ENCODE measurements at regions not wholly inside any gene's neighbourhood (a gene's known extent, or its start where the extent isn't known, plus 50 kb on each side); places are given as distances from the start of the nearest gene placed in this dataset.

- no peak overlapping the region for H3K9ac ChIP-seq (ENCODE audit: low read length)
- H3K27ac ChIP-seq (ENCODE audit: low read length) = no peak overlapping the region
These were observed 441.5 kb downstream of the PDZRN4 start for GRCh38 chr12:41629611-41630010.

GRCh38 chr12:41627476-41627875 lies 439.4 kb downstream of the PDZRN4 start:
- H4K20me1 ChIP-seq (ENCODE audit: insufficient read depth) = no peaks in the 10 kb centered on the region
- no peak overlapping the region for H3K9ac ChIP-seq (ENCODE audit: low read length)
- no peak overlapping the region for H3K27ac ChIP-seq (ENCODE audit: low read length)
- H3K36me3 ChIP-seq (ENCODE audit: insufficient read depth, low read length) = no peaks in the 10 kb centered on the region
- no peak overlapping the region for H3K4me2 ChIP-seq (ENCODE audit: low read length)
- H3K9me2 ChIP-seq (ENCODE audit: insufficient read depth, low read length) = no peaks in the 10 kb centered on the region
- no peaks in the 10 kb centered on the region for H3K79me2 ChIP-seq (replicated peaks; ENCODE audit: insufficient read depth, low read length)
- no peak overlapping the region for H3K4me3 ChIP-seq (ENCODE audit: low read length)
- H2AFZ ChIP-seq (ENCODE audit: low read depth, low read length) = no peak overlapping the region
- H3F3A ChIP-seq (ENCODE audit: insufficient read depth, low read length, poor library complexity, severe bottlenecking) = no peaks in the 10 kb centered on the region
- TF ChIP-seq TAF1 (IDR thresholded peaks at IDR 0.05; ENCODE audit: low read depth) (no peak), EZH2 (IDR thresholded peaks at IDR 0.05; ENCODE audit: borderline replicate concordance, insufficient read depth, low read length, poor library complexity, severe bottlenecking) (no peak), REST (IDR thresholded peaks at IDR 0.05; ENCODE audit: borderline replicate concordance) (no peak), POLR2AphosphoS5 (IDR thresholded peaks at IDR 0.05) (no peak), SMC3 (conservative IDR thresholded peaks at IDR 0.05; ENCODE audit: poor library complexity) (no peak), EP300 (conservative IDR thresholded peaks at IDR 0.05; ENCODE audit: poor library complexity, severe bottlenecking) (no peak), MXI1 (conservative IDR thresholded peaks at IDR 0.05; ENCODE audit: poor library complexity, severe bottlenecking) (no peak), RAD21 (conservative IDR thresholded peaks at IDR 0.05) (no peak)
- TF ChIP-seq, protein P1, sequence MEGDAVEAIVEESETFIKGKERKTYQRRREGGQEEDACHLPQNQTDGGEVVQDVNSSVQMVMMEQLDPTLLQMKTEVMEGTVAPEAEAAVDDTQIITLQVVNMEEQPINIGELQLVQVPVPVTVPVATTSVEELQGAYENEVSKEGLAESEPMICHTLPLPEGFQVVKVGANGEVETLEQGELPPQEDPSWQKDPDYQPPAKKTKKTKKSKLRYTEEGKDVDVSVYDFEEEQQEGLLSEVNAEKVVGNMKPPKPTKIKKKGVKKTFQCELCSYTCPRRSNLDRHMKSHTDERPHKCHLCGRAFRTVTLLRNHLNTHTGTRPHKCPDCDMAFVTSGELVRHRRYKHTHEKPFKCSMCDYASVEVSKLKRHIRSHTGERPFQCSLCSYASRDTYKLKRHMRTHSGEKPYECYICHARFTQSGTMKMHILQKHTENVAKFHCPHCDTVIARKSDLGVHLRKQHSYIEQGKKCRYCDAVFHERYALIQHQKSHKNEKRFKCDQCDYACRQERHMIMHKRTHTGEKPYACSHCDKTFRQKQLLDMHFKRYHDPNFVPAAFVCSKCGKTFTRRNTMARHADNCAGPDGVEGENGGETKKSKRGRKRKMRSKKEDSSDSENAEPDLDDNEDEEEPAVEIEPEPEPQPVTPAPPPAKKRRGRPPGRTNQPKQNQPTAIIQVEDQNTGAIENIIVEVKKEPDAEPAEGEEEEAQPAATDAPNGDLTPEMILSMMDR (IDR thresholded peaks at IDR 0.05; ENCODE audit: poor library complexity, severe bottlenecking) = no peak
- no peaks in the 10 kb centered on the region for H3K27me3 ChIP-seq (ENCODE audit: insufficient read depth, low read depth, low read length)
- peaks cover 11% of the 10 kb centered on the region for H3K9me3 ChIP-seq (ENCODE audit: low read length)

More at GRCh38 chr12:41629611-41630010, 441.5 kb downstream of the PDZRN4 start:
- no peaks in the 10 kb centered on the region for H3F3A ChIP-seq (ENCODE audit: insufficient read depth, low read length, poor library complexity, severe bottlenecking)
- H2AFZ ChIP-seq (ENCODE audit: low read depth, low read length) = no peak overlapping the region
- no peak overlapping the region for H3K4me3 ChIP-seq (ENCODE audit: low read length)
- H3K4me2 ChIP-seq (ENCODE audit: low read length) = no peak overlapping the region
- no peaks in the 10 kb centered on the region for H3K36me3 ChIP-seq (ENCODE audit: insufficient read depth, low read length)
- H4K20me1 ChIP-seq (ENCODE audit: insufficient read depth) = no peaks in the 10 kb centered on the region
- H3K9me3 ChIP-seq (ENCODE audit: low read length) = peaks cover 11% of the 10 kb centered on the region
- no peak for TF ChIP-seq MXI1 (conservative IDR thresholded peaks at IDR 0.05; ENCODE audit: poor library complexity, severe bottlenecking)
- no peak for TF ChIP-seq EZH2 (IDR thresholded peaks at IDR 0.05; ENCODE audit: borderline replicate concordance, insufficient read depth, low read length, poor library complexity, severe bottlenecking)
- no peak for TF ChIP-seq POLR2AphosphoS5 (IDR thresholded peaks at IDR 0.05)
- no peak for TF ChIP-seq REST (IDR thresholded peaks at IDR 0.05; ENCODE audit: borderline replicate concordance)
- TF ChIP-seq, protein P1 (IDR thresholded peaks at IDR 0.05; ENCODE audit: poor library complexity, severe bottlenecking) = no peak
- no peak for TF ChIP-seq SMC3 (conservative IDR thresholded peaks at IDR 0.05; ENCODE audit: poor library complexity)
- no peak for TF ChIP-seq EP300 (conservative IDR thresholded peaks at IDR 0.05; ENCODE audit: poor library complexity, severe bottlenecking)
- no peak for TF ChIP-seq RAD21 (conservative IDR thresholded peaks at IDR 0.05)
- no peak for TF ChIP-seq TAF1 (IDR thresholded peaks at IDR 0.05; ENCODE audit: low read depth)
- no peaks in the 10 kb centered on the region for H3K79me2 ChIP-seq (replicated peaks; ENCODE audit: insufficient read depth, low read length)
- H3K27me3 ChIP-seq (ENCODE audit: insufficient read depth, low read depth, low read length) = no peaks in the 10 kb centered on the region
- no peaks in the 10 kb centered on the region for H3K9me2 ChIP-seq (ENCODE audit: insufficient read depth, low read length)

All from neural cell (in vitro differentiated cells).